ENCODE measurements at regions not wholly inside any gene's neighbourhood (a gene's known extent, or its start where the extent isn't known, plus 50 kb on each side); places are given as distances from the start of the nearest gene placed in this dataset.

DNA sequence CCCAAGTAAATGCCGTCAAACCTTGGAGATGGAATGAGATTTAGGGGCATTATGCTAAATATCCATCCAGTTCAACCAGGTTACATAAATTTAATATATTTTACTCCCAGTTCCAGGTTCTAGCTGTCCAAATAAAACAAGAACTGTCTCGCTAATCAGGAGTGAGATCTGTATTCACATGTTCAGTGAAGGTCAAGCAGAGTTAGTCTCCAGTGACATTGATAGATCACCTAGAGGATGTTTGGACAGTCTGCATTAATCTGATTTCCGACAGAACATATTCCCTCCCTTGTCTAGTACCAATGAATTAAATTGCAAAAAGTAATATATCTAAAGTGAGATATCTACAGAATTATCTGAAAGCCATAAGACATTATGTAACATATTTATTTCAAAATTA lies 979.4 kb upstream of the CNTNAP5 start:
- no peak for DNase-seq

DNA sequence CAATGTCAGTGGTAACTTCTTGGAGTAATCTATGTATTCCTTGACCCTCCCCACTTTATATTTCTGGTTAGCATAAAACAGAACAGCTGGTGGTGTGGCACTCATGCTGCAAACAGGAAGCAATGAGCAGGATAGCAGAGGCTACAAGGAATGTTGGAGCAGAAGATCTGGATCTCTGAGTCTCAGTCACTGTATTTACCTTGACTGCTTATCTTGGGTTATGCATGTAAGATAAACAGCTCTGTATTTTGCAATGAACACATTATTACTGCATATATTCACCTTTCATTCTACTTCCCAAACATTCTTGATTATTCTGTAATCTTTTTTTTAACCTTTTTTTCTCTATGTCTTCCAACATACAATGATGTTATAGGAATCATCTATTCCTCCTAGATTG lies 977.9 kb upstream of the CNTNAP5 start:
- no peak for DNase-seq

DNA sequence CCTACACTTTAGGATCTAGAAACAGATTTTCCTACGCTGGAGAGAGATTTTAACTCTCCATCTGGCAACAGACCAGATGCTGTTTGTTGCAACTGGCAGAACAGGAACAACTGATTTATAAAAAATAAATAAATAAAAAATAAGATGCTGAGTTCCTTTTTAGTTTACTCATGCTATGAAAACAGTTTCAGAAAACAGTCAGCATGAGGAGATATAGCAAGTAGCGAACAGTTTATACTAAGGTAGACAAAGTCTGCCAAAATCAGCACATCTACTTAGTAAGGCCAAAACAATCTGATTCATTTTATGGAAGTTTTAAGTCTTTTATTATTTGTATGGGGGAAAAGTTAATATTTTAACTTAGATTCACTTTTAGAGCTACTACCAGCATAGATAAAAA lies 974.0 kb upstream of the CNTNAP5 start:
- no peak for DNase-seq

DNA sequence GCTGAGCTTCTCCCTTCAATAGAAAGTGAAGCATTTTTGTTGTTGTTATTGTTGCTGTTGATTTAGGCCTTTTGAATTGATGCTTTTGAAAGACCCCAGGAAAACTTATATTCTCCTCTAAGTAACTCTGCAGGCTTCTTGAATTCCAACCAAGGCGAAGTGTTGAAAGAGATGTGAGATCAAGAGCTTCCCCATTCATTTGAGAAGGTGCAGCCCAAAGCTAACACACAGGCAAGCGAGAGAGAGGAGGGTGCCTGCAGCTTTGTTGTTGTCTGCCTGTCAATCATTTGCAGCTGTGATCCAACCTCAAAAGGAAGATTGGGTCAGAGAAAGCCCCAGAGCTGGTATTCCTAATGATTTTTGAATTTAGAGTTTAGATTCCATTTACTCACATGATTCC lies 963.6 kb upstream of the CNTNAP5 start:
- DNase-seq: no peak

DNA sequence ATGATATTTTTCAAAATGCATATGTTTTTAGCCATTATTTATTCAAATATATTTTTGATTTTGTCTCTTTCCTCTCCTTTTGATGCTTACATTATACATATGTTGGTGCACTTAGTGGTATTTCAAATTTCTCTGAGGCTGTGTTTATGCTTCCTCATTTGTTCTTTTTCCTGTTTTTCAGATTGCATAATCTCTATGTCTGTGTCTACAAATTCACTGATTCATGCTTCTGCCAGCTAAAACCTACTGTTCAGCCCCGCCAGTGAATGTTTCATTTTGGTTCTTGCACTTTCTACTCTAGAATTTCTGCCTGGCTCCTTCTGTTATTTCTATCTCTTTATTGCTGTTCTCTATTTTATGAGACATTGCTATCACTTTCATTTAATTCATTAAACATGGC lies 951.7 kb upstream of the CNTNAP5 start:
- DNase-seq: no peak

DNA sequence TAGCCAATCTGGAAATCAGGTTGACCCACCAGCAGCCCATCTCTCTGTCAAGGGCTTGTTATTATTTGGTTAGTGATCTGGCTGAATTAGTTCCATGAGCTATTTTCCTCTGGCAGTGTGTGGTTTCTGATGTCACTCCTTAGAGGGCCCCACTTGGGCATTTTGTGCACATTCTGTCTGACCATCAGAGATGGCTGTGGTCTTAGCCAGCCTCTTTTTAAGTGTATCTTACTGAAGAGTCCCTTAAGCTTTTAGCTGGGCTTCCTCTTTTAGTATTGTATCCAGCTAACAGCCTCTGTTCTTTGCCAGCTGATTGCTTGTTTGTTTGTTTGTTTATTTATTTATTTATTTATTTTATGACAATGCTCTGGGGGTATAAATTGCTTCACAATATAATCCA lies 951.1 kb upstream of the CNTNAP5 start:
- no peak for DNase-seq

DNA sequence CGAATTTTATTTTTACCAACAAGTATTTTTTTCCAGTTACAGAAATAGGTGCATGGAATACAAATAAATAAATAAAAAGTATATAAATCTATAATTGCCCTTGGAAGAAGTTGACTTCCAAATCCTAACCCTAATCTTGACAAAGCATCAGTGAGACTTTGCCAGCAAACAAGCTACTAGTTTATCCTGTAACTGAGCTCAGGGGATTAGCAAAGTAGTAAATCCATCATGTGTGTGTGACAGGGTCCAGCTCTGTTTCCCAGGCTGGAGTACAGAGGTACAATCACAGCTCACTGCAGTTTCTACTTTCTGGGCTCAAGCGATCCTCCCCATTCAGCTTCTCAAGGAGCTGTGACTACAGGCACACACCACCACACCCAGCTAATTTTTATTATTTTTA lies 948.0 kb upstream of the CNTNAP5 start:
- no peak for DNase-seq

DNA sequence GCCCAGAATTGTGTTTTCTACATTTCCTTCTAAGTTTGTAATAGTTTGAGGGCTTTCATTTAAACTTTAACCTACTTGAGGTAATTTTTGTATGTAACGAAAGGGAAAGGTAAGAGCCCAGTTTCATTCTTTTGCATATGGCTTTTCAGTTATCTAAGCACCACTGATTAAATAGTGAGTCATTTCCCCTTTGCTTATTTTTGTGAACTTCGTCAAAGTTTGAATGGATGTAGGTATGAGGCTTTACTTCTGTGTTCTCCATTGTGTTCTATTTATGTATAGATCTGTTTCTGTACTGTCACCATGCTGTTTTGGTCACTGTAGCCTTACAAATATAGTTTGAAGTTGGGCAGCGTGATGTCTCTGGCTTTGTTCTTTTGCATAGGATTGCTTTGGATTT lies 944.8 kb upstream of the CNTNAP5 start:
- DNase-seq: no peak

DNA sequence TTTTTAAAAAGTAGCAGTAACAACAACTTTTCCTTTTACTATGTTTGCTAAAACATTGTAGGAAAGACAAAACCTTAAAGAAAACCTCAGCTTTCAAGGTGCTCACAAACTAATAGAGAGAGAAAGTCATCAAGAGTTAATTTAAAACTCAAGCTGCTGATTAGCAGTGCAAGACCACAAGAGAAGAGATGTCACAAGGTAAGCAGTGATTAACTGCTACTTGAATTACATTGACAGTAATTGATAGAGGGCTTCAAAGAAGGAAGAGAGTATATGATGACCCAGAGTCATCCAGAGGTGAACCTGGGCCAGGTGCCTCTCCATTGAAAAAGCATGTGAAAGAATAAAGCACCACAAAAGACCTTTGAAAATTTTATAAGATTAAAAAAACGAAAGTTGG lies 939.6 kb upstream of the CNTNAP5 start:
- DNase-seq: no peak

DNA sequence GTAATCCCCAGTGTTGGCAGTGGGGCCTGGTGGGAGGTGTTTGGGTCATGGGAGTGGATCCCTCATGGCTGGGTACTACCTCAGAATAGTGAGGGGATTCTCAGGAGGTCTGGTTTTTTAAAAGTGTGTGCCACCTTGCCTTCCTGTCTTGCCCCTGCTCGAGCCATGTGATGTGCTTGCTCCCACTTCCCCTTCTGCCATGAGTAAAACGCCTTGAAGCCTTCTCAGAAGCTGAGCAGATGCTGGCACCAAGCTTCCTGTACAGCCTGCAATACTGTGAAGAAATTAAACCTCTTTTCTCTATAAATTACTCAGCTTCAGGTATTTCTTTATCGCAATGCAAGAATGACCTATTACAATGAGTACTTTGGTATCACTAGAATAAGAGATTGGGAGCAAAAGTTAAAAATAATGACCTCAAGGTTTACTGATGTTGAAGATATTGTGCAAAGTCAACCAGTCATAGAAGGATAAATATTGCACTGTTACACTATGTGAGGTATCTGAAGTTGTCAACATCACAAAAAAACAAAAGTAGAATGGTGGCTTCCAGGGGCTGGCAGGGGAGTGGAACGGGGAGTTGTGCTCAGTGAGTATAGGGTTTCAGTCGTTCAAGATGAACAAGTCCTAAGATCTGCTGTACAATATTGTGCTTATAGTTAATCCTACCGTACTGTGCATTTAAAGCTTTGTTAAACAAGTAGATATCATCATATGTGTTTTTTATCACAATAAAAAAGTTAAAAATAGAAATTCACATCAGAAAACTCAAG lies 938.3 kb upstream of the CNTNAP5 start:
- no peak for DNase-seq

DNA sequence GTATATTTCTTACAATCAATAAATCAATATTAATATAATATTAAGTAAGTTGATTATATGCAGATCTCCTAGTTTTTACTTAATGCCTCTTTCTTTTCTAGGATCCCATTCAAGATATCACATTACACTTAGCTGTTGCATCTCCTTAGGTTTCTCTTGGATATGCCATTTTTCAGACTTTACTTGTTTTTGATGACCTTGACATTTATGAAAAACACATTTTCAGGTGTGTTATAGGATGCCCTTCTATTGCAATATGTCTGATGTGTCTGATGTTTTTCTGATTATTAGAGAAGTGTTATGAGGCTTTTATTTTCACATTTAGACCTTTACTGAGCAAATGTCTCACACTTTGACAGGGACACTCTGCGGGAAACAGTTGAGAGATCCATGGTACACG lies 933.6 kb upstream of the CNTNAP5 start:
- DNase-seq: no peak

DNA sequence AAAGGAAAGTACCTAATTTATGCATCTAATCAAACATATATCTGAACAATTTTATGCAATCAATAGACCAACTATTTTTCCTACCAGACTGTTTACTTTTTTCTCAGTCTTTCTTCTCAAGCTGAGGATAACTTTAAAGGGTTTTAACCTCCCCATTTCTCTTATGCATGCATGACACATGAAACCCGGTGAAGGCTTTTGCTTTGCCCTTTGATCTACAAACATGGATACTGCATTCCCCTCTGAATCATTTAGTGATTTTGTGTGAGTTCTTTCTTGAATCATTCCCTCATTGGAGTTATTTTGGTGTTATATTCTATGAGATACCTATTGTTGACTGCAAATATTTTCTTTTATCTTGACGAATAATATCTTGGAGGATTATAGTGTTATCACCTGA lies 931.9 kb upstream of the CNTNAP5 start:
- DNase-seq: no peak

DNA sequence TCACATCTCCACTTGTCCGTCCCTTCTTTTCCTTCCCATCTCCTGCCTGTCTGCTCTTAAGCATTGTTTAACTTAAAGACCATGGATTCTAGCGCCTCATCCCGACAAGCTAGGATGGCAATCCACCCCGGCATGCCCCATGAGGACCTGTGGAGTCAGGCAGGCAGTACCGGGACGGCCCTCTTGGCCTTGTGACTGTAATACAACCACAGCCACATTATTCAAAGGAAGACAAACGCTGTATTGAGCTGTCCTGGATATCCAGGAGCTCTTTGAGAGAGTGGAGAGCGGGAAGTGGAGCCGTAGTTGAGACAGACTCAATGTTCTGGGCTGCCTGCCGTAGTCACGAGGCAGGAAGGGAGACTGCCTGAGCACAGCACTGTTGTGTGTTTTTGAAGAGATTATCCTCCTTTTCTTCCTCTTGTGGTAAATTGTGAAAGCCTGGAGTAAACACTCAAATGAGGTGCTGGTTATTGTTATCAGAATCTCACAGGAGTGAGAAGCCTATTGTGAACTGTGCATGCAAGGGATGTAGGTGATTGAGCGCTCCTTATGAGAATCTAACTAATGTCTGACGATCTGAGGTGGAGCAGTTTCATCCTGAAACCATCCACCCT lies 929.8 kb upstream of the CNTNAP5 start:
- no peak for DNase-seq

DNA sequence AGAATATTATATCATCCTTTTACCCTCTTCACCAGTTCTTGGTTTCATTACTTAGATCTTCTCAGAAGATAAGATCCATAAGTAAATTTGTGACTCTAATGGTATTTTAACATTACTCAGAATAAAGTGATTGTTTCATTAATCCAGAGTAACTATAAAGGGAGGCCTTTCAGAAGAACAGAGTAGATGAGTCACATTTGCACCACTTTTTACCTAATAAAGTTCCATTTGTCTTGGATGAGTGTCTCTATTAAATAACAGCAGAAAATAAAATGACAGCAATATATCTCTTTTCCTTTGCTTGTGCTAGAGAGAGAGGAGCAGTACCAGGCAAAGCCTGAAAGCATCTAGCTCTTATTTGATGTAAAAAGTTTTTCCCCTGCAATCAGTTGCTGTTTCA lies 926.5 kb upstream of the CNTNAP5 start:
- DNase-seq: no peak

DNA sequence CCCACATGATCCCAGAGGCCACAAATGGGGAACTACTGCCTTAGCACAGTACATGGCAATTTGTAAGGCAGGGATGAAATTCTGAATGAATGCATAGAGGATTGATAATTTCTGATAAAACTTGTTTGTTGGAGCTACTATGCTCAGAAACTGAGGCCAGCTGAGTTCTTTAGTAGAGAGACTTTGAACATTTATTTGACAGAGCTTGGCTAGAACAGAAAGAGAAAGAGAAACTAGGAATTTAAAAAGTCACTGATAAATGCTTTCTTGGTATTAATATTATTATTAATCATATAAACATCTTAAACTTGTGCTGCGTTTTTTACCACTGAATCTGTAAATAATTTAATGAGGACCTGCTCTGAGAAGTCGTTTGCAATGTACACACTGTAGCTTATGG lies 923.7 kb upstream of the CNTNAP5 start:
- DNase-seq: no peak

DNA sequence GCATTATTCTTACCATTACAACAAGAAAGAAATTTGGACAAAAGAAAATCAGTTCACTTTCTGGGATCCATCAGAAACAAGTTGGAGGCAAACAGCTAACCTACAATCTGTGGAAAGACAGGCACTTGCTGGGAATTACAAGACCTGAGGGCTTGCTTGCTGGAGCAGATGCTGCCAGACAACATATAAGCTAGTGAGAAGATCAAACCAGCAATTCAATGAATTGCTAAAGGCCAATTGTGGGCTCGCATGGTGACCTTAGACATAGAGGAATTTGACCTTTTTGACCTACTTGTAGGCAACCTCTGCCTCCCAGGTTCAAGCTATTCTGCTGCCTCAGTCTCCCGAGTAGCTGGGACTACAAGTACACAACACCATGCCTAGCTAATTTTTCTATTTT lies 921.2 kb upstream of the CNTNAP5 start:
- no peak for DNase-seq

DNA sequence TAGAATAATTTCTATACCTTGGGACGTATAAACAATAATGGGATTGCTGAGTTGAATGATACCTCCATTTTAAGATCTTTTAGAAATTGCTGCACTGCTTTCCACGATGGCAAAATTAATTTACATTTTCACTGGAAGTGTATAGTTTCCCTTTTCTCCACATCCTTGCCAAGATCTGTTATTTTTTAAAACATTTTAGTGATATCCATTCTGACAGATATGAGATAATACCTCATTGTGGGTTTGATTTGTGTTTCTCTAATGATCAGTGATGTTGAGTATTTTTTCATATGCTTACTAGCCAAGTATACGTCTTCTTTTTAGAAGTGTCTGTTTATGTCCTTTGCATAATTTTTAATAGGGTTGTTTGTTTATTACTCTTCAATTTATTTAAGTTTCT lies 908.5 kb upstream of the CNTNAP5 start:
- no peak for DNase-seq

DNA sequence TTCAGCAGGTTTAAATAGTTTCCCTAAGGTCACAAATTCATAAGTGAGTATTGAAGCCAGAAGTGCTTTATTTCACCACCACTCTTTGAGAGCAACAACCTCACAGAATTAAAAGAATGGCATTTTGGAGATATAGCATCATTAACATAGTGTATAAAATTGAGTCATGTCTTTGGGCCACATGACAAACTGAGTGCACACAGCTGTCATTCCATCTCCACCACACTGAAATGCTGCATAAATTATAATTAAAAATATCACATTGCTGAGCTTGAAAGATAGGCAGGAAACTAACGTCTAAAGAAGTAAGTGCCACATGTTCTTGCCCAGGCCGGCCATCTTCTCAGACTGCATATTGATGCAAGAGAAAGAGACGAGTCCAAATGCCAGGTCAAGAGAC lies 897.9 kb upstream of the CNTNAP5 start:
- no peak for DNase-seq

DNA sequence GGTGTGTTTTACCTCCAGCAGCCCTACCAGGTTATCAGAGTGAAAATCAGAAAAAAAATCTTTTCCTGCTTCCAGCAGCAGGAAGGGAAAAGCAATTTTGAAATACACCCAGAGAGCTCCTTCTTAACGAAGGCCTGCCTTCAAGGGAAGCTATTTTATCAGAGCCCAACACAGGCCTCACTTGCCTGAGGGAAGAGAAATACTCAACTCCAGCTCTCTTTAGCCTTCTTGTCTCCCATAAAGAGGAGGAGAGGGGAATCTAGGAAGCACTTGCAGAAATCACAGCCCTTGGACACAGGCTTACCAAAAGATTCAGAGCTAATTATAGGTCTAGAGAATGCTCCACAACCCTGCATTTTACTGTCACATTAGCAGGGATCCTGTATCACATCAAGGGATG lies 896.1 kb upstream of the CNTNAP5 start:
- DNase-seq: no peak

DNA sequence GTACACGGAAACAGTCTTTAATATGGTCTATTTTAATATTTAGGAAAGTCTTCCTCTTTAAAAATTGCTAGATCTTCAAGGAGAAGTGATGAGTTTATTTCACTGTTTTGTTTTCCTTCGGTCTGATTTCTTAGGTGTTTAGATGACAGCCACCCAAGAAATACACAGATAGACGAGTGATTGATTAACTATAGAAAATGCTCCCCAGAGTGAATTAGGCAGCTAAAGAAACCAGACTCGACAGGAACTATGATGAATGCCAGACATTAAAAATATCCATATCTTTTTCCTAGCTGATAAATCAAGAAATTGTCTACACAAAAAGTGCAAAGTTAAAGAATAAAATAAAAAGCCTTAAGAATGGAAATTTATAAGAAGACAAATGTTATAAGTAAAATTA lies 888.7 kb upstream of the CNTNAP5 start:
- no peak for DNase-seq

DNA sequence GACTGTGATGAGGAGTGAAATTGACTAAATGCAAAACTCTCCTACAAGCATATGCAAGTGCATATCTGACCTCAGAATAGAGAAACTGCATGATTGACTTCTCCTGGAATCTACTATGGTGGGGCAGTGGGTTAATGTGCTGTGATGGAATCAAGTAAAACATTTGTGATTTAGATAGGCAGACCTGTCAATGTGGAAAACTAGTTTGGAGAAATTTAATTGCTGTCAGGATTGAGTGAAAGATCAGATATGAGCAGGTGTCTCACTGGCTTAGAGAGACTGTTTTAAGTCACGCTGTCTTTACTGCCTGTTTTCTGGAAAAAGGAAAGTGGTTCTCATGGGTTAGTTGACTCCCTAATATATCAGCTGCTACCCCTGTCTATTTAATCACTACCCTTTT lies 881.0 kb upstream of the CNTNAP5 start:
- DNase-seq: no peak

DNA sequence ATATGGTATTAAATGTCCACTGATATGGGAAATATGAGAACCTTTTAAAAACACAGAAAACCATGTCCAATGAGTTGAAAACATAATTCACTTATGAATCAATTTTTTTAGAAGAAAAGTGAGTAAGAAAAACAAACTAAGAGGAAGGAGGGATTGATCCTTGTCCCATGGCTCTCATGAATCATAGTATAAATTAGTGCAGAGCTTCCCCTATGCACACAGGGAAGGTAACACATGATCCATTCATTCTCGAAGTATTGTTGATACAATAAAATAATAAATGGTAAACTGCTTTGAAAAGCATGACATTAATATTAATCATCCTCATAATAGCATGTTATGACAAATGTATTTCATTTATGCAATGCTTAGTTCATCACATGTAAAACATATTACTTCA lies 872.0 kb upstream of the CNTNAP5 start:
- no peak for DNase-seq

DNA sequence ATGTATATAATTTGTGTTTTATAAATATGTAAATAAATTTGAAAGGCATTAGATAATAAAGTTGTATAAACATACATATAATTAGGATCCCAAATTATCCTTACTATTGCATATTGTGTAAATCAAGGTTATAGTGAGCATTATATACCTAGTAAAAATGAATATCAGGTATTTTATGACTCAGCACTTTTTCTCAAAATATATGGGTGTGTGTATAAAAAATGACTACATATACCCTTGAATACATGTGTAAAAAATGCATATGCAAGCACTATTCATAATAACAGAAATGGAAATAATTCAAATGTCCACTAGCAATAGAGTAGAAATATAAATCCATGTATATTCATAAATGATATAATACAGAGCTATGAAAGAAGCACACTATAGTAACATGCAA lies 870.9 kb upstream of the CNTNAP5 start:
- DNase-seq: no peak

DNA sequence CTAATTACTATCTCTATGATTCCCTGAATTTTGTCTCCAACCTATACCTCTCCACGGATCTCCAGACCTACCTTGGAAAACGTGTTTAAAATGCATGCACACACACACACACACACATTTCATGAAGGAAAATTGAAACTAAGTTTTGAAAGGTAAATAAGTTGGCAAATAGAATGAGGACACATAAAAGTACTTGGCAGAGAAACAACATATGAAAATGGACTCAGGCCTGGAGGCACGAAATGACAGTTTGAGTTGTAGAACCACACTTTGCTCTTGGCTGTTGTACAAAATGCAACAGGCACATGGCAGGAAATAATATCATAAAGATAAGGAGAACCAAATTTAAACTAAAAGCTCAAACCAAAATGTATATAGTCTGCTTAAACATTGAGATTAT lies 868.1 kb upstream of the CNTNAP5 start:
- DNase-seq: no peak

DNA sequence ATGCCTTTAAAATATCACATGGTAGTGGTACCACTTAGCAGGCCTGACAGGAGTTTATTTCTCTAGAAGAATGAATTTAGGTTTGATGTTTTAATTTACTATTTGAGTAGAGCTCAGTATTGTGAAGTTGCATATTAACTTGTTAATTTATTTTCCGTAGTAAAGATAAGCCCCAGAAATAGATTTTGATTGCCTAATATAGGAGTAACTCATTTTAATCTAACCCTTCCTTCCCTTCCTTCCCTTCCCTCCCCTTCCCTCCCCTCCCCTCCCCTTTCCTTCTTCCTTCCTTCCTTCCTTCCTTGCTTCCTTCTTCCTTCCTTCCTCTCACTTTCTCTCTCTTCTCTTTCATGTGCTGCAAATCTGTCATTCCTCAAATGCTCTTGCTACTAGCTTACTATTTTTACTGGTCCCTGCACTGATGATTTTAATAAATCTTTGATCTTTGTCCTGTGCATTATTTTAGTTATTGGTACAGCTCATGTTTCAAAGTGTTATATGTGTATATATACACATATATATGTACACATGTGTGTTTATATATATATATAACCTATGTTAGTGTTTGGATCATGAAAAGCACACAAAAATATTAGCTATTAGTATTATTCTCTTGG lies 862.6 kb upstream of the CNTNAP5 start:
- no peak for DNase-seq

Measured in T-helper 1 cell (primary cell).